H1 (cell line): ENCODE measurements at regions not wholly inside any gene's neighbourhood (a gene's known extent, or its start where the extent isn't known, plus 50 kb on each side); places are given as distances from the start of the nearest gene placed in this dataset.

Experiments
- CBX5 ChIP-seq: fragments of 300-800, 300-1000 bp; sonication (generic); IDR thresholded peaks from 2 replicates; pipeline ENCODE4 v1.7.1; 2016; ENCODE audit warnings: antibody characterized with exemption, low read length, low read depth
- RBBP5 ChIP-seq: IDR thresholded peaks from 2 replicates; pipeline ENCODE4 v1.7.1; 2012; ENCODE audit warnings: low read depth, mild to moderate bottlenecking, inconsistent platforms, low read length, moderate library complexity, borderline replicate concordance
- SAP30 ChIP-seq: fragments of 300-600 bp; sonication (generic); IDR thresholded peaks from 2 replicates; pipeline ENCODE4 v1.7.1; 2012; ENCODE audit warnings: low read length, moderate library complexity, mild to moderate bottlenecking, inconsistent platforms; ENCODE audit not compliant: insufficient read depth, insufficient replicate concordance
- TAF1 ChIP-seq: IDR thresholded peaks from 2 replicates; pipeline ENCODE4 v1.6.1; 2011; ENCODE audit warnings: mild to moderate bottlenecking, low read depth, low read length
- TF ChIP-seq, protein P1 (sequence below): IDR thresholded peaks from 2 replicates; pipeline ENCODE4 v1.6.1; 2012; ENCODE audit warnings: inconsistent platforms

DNA sequence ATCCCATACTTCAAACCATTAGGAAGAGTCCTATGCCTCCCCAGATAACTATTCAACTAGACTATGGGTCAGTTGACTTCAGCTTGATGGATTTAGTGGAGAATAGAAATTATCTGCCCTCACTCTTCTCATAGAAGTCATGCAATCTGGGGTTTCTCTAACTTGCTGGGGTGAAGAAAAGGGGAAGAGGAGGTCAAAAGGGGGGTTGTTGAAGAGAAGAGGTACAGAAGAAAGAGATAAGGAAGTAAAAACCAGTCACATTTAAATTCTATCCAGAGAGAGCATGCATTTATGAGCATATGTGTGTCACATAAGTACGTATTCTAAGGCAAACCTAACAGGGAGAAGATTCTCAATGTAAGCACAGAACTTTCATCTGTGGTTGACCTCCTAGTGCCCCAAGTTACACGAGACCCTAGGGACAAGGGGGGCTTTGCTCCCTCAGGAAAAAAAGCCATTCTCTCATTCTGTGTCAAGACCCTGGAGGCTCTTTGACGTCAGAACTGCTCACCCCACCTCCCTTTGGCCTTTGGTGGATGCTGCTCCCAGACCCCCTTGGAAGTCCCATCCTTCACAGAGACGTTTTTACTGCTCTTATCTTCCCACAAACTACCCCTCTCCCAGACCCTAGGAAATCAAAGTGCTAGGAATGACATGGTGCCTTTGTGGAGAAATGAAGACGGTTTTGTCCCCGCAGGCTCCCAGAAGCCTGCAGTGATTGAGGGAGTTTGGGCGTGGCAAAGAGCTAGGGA lies 236.8 kb upstream of the TNP1 start (continued):
- TF ChIP-seq SAP30 = no peak
- TF ChIP-seq, protein P1, sequence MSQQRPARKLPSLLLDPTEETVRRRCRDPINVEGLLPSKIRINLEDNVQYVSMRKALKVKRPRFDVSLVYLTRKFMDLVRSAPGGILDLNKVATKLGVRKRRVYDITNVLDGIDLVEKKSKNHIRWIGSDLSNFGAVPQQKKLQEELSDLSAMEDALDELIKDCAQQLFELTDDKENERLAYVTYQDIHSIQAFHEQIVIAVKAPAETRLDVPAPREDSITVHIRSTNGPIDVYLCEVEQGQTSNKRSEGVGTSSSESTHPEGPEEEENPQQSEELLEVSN = no peak
- no peak for TF ChIP-seq RBBP5
- TF ChIP-seq CBX5 = no peak
- TF ChIP-seq TAF1 = no peak
- TF ChIP-seq, all 59 proteins: peak for 0
